HFFc6 (cell line): ENCODE measurements at regions not wholly inside any gene's neighbourhood (a gene's known extent, or its start where the extent isn't known, plus 50 kb on each side); places are given as distances from the start of the nearest gene placed in this dataset.

ENCODE experiments used
- DNase-seq: peaks from one replicate; pipeline ENCODE4 v3.0.0-alpha.2; 2018
- H3K27ac Mint-ChIP-seq: 2 replicates; pipeline ENCODE4 v1.8.0; 2020; ENCODE audit warnings: mild to moderate bottlenecking, mixed read lengths
- H3K27me3 Mint-ChIP-seq: 2 replicates; pipeline ENCODE4 v1.8.0; 2021; ENCODE audit warnings: mild to moderate bottlenecking, moderate library complexity, mixed read lengths; ENCODE audit not compliant: insufficient read depth
- H3K36me3 Mint-ChIP-seq: 2 replicates; pipeline ENCODE4 v1.8.0; 2021; ENCODE audit warnings: low read depth, mixed read lengths
- H3K4me1 Mint-ChIP-seq: 2 replicates; pipeline ENCODE4 v1.8.0; 2020; ENCODE audit warnings: low read depth, mixed read lengths
- H3K4me3 Mint-ChIP-seq: 2 replicates; pipeline ENCODE4 v1.8.0; 2020; ENCODE audit warnings: mild to moderate bottlenecking, moderate library complexity, mixed read lengths
- H3K9me3 Mint-ChIP-seq: 2 replicates; pipeline ENCODE4 v1.8.0; 2020; ENCODE audit warnings: mild to moderate bottlenecking, mixed read lengths
- TF ChIP-seq, protein P1 (sequence below): fragments of 200-600 bp; sonication (generic); IDR thresholded peaks from 2 replicates; pipeline ENCODE4 v1.5.0; 2021; ENCODE audit warnings: antibody characterized with exemption, mild to moderate bottlenecking

DNA sequence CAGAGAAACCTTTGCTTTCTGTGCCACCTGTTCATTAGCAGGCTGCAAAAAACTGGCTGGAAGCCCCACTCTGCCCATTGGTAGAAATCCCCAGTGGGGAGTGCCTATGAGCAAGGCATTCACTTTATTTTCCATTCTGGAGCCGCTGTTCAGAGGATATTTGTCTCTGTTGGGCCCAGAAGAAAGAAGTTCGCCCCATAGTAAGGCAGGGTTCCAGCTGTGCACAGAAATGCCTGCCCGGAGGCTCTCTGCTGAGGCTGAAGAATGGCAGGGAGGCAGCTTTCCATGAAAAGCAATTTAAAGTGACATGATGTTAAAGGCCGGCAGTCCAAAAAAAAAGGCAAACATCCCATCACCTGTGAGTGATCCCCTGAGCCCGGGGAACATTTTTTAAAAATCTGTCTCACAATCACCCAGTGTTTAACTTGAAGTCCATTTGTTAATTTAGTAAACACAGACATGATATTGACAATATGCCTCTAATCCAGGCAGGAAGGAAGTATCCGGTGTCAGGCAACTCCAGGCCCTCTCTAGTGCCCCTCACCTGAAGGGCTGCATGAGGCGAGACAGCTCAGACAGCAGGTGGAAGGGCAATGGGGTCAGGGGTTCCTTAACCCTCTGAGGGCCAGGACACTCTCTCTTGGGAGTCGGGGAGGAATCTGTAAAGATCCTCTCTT is 265.1 kb upstream of the SIX2 start:
- H3K27ac Mint-ChIP-seq: no peak overlapping the region
- peaks cover 19% of the 10 kb centered on the region for H3K4me1 Mint-ChIP-seq
- peaks cover 13% of the 10 kb centered on the region for H3K27me3 Mint-ChIP-seq
- TF ChIP-seq, protein P1, sequence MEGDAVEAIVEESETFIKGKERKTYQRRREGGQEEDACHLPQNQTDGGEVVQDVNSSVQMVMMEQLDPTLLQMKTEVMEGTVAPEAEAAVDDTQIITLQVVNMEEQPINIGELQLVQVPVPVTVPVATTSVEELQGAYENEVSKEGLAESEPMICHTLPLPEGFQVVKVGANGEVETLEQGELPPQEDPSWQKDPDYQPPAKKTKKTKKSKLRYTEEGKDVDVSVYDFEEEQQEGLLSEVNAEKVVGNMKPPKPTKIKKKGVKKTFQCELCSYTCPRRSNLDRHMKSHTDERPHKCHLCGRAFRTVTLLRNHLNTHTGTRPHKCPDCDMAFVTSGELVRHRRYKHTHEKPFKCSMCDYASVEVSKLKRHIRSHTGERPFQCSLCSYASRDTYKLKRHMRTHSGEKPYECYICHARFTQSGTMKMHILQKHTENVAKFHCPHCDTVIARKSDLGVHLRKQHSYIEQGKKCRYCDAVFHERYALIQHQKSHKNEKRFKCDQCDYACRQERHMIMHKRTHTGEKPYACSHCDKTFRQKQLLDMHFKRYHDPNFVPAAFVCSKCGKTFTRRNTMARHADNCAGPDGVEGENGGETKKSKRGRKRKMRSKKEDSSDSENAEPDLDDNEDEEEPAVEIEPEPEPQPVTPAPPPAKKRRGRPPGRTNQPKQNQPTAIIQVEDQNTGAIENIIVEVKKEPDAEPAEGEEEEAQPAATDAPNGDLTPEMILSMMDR: no peak
- H3K36me3 Mint-ChIP-seq: no peaks in the 10 kb centered on the region
- H3K9me3 Mint-ChIP-seq: no peaks in the 10 kb centered on the region
- no peak overlapping the region for H3K4me3 Mint-ChIP-seq
- DNase-seq: no peak

DNA sequence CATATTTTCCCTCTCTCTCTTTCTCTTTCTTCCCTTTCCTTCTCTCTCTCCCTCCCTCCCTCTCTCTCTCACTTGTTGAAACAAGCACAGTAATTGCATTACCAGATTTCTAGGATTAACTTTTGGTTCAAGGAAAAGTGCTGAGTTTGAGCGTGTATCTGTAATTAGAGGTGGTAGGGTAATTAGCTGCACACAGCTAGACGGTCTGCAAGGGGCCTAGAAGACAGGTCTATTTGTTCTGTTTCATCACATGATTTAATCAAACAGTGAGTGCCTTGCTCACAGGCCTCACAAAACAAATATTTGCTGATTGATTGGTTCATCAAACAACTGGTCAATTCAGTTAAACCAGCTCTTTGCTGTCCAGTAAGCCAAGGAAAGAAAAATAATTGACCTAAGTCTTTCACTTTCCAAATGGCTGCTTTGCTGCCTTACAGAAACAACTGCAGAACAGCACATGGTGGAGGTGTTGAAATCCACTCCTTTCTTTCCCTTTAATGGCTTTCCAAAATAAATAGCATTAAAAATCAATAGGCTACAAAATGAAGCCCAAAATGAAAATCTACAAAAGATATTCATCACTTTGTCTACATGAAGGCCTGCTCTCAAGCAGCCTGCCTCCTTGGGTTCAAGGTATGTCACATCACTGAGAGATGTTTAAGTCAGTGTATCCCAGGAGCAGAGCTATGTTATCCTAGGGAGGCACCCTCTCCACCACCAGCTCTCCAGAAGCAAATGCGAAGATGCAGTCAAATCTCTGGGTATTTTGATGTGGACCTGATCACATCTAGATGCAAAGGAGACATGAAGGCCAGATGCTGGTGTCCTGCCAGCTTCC is 264.4 kb upstream of the SIX2 start:
- no peaks in the 10 kb centered on the region for H3K36me3 Mint-ChIP-seq
- TF ChIP-seq, protein P1: no peak
- H3K4me1 Mint-ChIP-seq: peaks cover 16% of the 10 kb centered on the region
- no peaks in the 10 kb centered on the region for H3K9me3 Mint-ChIP-seq
- no peak overlapping the region for H3K27ac Mint-ChIP-seq
- DNase-seq: no peak
- H3K4me3 Mint-ChIP-seq: no peak overlapping the region
- H3K27me3 Mint-ChIP-seq: peaks cover 17% of the 10 kb centered on the region

DNA sequence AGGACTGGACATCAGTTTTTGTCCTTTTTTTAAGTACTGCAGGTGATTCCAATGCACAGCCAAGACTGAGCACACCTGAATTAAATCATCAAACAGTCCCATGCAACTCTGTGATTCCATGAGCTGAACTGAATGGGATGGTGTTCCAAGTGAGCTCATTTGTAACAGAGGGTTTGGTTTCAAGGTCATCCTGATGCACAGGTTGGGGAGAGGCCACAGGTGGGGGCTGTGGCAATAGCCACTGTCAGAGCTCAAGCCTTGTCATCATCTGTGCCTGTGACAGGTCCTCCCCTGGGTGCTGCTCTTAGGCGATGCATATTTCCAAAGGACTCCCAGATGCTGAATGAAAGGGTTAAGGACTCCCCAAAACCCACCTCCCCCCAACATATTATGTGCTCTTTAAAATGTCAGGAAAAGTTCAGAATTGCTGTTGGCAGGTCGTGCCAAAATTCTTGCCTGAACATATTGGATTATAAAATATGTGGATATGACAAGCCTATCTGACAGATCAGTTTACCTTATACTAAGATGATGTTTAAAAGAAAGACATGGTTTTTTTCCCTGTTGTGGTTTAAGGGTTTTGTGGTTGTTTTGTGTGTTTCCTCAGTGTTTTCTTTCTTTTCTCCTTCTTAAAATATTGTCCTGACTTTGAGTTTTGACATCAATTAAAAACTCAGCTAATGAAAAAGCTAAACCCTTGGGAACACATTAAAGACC is 263.5 kb upstream of the SIX2 start:
- TF ChIP-seq, protein P1: no peak
- Mint-ChIP-seq H3K36me3 (no peaks in the 10 kb centered on the region), H3K4me1 (peaks cover 10% of the 10 kb centered on the region), H3K9me3 (no peaks in the 10 kb centered on the region), H3K4me3 (no peak overlapping the region), H3K27me3 (peaks cover 20% of the 10 kb centered on the region), H3K27ac (no peak overlapping the region)
- DNase-seq: no peak

DNA sequence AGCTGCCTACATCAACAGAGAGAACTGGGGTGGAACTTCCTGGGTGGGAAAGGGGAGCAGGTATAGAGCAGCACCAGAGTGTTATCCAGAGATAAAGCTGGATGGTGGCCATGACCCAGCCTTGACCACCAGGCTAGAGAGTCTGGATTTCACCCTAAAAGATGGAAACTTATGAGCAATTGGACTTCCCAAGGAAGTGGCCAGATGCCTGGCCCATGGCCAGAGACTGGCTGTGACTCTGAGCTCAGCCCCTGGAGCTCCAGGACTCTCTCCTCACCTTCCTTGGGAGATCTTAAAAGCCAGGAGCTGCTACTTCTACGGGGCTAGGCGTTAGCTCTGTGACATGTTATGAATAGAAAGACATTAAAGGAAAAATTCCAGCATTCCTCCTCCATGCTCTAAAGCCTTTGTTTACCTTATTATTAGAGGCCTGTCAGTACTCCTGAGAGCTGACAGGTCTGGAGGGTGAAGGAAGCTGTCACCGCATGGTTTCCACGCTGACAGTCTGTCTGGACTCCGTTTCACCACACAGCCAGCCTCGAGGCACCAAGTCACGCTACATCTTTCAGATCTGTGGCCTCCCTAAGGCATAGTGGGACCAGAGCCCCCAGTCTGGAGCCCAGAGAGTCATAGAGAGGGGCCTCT is 260.0 kb upstream of the SIX2 start:
- Mint-ChIP-seq H3K27ac (no peak overlapping the region), H3K27me3 (peaks cover 29% of the 10 kb centered on the region), H3K4me1 (peaks cover 7% of the 10 kb centered on the region), H3K36me3 (peaks cover 9% of the 10 kb centered on the region), H3K4me3 (no peak overlapping the region), H3K9me3 (peaks cover 8% of the 10 kb centered on the region)
- TF ChIP-seq, protein P1: no peak
- no peak for DNase-seq

DNA sequence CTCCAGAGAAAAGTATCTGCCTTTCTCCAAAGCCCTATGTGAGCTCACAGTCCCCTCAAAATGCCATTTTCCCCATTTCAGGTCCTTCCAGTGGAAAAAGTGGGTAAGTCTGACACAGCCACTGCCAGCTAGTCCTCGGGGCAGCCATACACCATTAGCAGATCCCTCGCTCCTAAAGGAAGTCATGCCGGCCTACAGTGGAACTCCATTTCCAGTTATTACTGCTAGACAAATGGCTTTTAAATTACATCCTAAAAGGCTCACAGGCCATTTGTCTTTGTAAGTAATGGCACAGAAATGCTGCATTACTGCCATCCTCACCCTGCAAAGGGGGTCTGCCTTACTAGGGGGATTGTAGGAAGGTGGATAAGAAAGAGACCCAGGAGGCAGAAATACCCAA is 259.4 kb upstream of the SIX2 start:
- Mint-ChIP-seq H3K4me1 (peaks cover 7% of the 10 kb centered on the region), H3K4me3 (no peak overlapping the region), H3K27ac (no peak overlapping the region), H3K9me3 (peaks cover 14% of the 10 kb centered on the region), H3K36me3 (peaks cover 9% of the 10 kb centered on the region), H3K27me3 (peaks cover 34% of the 10 kb centered on the region)
- TF ChIP-seq, protein P1: no peak
- no peak for DNase-seq
